Neural crest cell (in vitro differentiated cells): ENCODE measurements at regions not wholly inside any gene's neighbourhood (a gene's known extent, or its start where the extent isn't known, plus 50 kb on each side); places are given as distances from the start of the nearest gene placed in this dataset.

Experiments
- DNase-seq: peaks from one replicate; pipeline ENCODE4 v3.0.0; 2021; ENCODE audit warnings: low read depth, mixed read lengths, low spot score
- H3K27ac Mint-ChIP-seq: one replicate; pipeline ENCODE4 v1.8.0; 2021; ENCODE audit warnings: mild to moderate bottlenecking, mixed read lengths; ENCODE audit not compliant: unreplicated experiment
- H3K27me3 Mint-ChIP-seq: 2 replicates; pipeline ENCODE4 v1.8.0; 2021; ENCODE audit warnings: low read depth, mild to moderate bottlenecking, mixed read lengths
- H3K36me3 Mint-ChIP-seq: 2 replicates; pipeline ENCODE4 v1.8.0; 2021; ENCODE audit warnings: low read depth, mild to moderate bottlenecking, mixed read lengths
- H3K4me1 Mint-ChIP-seq: 2 replicates; pipeline ENCODE4 v1.8.0; 2021; ENCODE audit warnings: mixed read lengths
- H3K4me3 Mint-ChIP-seq: one replicate; pipeline ENCODE4 v1.8.0; 2021; ENCODE audit warnings: mild to moderate bottlenecking, mixed read lengths
- H3K9me3 Mint-ChIP-seq: 2 replicates; pipeline ENCODE4 v1.8.0; 2021; ENCODE audit warnings: mixed read lengths
- CTCF ChIP-seq: fragments of 200-600 bp; sonication (generic); conservative IDR thresholded peaks from 2 replicates; pipeline ENCODE4 v1.5.0; 2021; ENCODE audit warnings: antibody characterized with exemption, mild to moderate bottlenecking

GRCh38 chr1:104787866-104788510 lies 1038.3 kb downstream of the AMY1C start:
- Mint-ChIP-seq H3K4me3 (no peak overlapping the region), H3K27me3 (no peaks in the 10 kb centered on the region), H3K9me3 (peaks cover 4% of the 10 kb centered on the region), H3K27ac (no peak overlapping the region), H3K4me1 (no peaks in the 10 kb centered on the region), H3K36me3 (no peaks in the 10 kb centered on the region)
- DNase-seq = no peak
- TF ChIP-seq CTCF = no peak

- H3K36me3 Mint-ChIP-seq = no peaks in the 10 kb centered on the region
- no peak overlapping the region for H3K27ac Mint-ChIP-seq
- no peaks in the 10 kb centered on the region for H3K27me3 Mint-ChIP-seq
- no peak for TF ChIP-seq CTCF
- no peak overlapping the region for H3K4me3 Mint-ChIP-seq
- DNase-seq = no peak
- H3K4me1 Mint-ChIP-seq = no peaks in the 10 kb centered on the region
- peaks cover 4% of the 10 kb centered on the region for H3K9me3 Mint-ChIP-seq
These were observed 1041.3 kb downstream of the AMY1C start for GRCh38 chr1:104791030-104791429.

- no peak for TF ChIP-seq CTCF
- H3K9me3 Mint-ChIP-seq = no peaks in the 10 kb centered on the region
- H3K4me1 Mint-ChIP-seq = no peaks in the 10 kb centered on the region
- no peaks in the 10 kb centered on the region for H3K36me3 Mint-ChIP-seq
- no peak overlapping the region for H3K27ac Mint-ChIP-seq
- H3K4me3 Mint-ChIP-seq = no peak overlapping the region
- H3K27me3 Mint-ChIP-seq = no peaks in the 10 kb centered on the region
- DNase-seq = no peak
These were observed 1044.3 kb downstream of the AMY1C start for GRCh38 chr1:104794035-104794434.

GRCh38 chr1:104795931-104796330 lies 1046.2 kb downstream of the AMY1C start:
- TF ChIP-seq CTCF = no peak
- no peaks in the 10 kb centered on the region for H3K27me3 Mint-ChIP-seq
- no peak for DNase-seq
- no peak overlapping the region for H3K27ac Mint-ChIP-seq
- no peaks in the 10 kb centered on the region for H3K36me3 Mint-ChIP-seq
- H3K9me3 Mint-ChIP-seq = no peaks in the 10 kb centered on the region
- no peaks in the 10 kb centered on the region for H3K4me1 Mint-ChIP-seq
- no peak overlapping the region for H3K4me3 Mint-ChIP-seq

- Mint-ChIP-seq H3K27me3 (no peaks in the 10 kb centered on the region), H3K9me3 (no peaks in the 10 kb centered on the region), H3K4me1 (no peaks in the 10 kb centered on the region), H3K27ac (no peak overlapping the region), H3K36me3 (no peaks in the 10 kb centered on the region), H3K4me3 (no peak overlapping the region)
- TF ChIP-seq CTCF = no peak
- no peak for DNase-seq
These were observed 1048.3 kb downstream of the AMY1C start for GRCh38 chr1:104797982-104798381.
